ENCODE measurements at regions not wholly inside any gene's neighbourhood (a gene's known extent, or its start where the extent isn't known, plus 50 kb on each side); places are given as distances from the start of the nearest gene placed in this dataset.

GRCh38 chr3:68018275-68018674 is 363.9 kb upstream of the SUCLG2 start:
- no peak for TF ChIP-seq EZH2 (IDR thresholded peaks at IDR 0.05; ENCODE audit: borderline replicate concordance, low read depth, low read length, poor library complexity, severe bottlenecking)
- TF ChIP-seq, protein P1, sequence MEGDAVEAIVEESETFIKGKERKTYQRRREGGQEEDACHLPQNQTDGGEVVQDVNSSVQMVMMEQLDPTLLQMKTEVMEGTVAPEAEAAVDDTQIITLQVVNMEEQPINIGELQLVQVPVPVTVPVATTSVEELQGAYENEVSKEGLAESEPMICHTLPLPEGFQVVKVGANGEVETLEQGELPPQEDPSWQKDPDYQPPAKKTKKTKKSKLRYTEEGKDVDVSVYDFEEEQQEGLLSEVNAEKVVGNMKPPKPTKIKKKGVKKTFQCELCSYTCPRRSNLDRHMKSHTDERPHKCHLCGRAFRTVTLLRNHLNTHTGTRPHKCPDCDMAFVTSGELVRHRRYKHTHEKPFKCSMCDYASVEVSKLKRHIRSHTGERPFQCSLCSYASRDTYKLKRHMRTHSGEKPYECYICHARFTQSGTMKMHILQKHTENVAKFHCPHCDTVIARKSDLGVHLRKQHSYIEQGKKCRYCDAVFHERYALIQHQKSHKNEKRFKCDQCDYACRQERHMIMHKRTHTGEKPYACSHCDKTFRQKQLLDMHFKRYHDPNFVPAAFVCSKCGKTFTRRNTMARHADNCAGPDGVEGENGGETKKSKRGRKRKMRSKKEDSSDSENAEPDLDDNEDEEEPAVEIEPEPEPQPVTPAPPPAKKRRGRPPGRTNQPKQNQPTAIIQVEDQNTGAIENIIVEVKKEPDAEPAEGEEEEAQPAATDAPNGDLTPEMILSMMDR (conservative IDR thresholded peaks at IDR 0.05; ENCODE audit: low read depth, low read length), result no peak
